GM21360 (cell line): ENCODE measurements at regions not wholly inside any gene's neighbourhood (a gene's known extent, or its start where the extent isn't known, plus 50 kb on each side); places are given as distances from the start of the nearest gene placed in this dataset.

Experiments used
- ATAC-seq: cut with Tn5 transposase; IDR thresholded peaks from one replicate; pipeline ENCODE4 v1.9.1; 2021; ENCODE audit warnings: mild to moderate bottlenecking, moderate library complexity; ENCODE audit not compliant: unreplicated experiment

- no peak for ATAC-seq
These were observed 348.5 kb upstream of the PROK2 start for GRCh38 chr3:72133329-72134011.

GRCh38 chr3:72131899-72132298 is 347.0 kb upstream of the PROK2 start:
- no peak for ATAC-seq

- no peak for ATAC-seq
These were observed 345.6 kb upstream of the PROK2 start for GRCh38 chr3:72130565-72130964.

- ATAC-seq: no peak
These were observed 344.6 kb upstream of the PROK2 start for GRCh38 chr3:72129501-72130094.

GRCh38 chr3:72128921-72129320 is 344.0 kb upstream of the PROK2 start:
- no peak for ATAC-seq

- ATAC-seq: no peak
These were observed 342.9 kb upstream of the PROK2 start for GRCh38 chr3:72127844-72128243.

- no peak for ATAC-seq
These were observed 342.3 kb upstream of the PROK2 start for GRCh38 chr3:72127224-72127612.

- no peak for ATAC-seq
These were observed 341.7 kb upstream of the PROK2 start for GRCh38 chr3:72126441-72127223.

GRCh38 chr3:72123908-72124441 is 339.0 kb upstream of the PROK2 start:
- ATAC-seq: no peak

GRCh38 chr3:72120806-72121778 is 336.1 kb upstream of the PROK2 start:
- peak; percentile 58 for ATAC-seq

- ATAC-seq: no peak
These were observed 335.1 kb upstream of the PROK2 start for GRCh38 chr3:72120039-72120438.

GRCh38 chr3:72118628-72119027 is 333.7 kb upstream of the PROK2 start:
- ATAC-seq: no peak

GRCh38 chr3:72116226-72116625 is 331.3 kb upstream of the PROK2 start:
- no peak for ATAC-seq

GRCh38 chr3:72115307-72115706 is 330.4 kb upstream of the PROK2 start:
- ATAC-seq: no peak

GRCh38 chr3:72114773-72115172 is 329.8 kb upstream of the PROK2 start:
- no peak for ATAC-seq

GRCh38 chr3:72113964-72114363 is 329.0 kb upstream of the PROK2 start:
- ATAC-seq: no peak

GRCh38 chr3:72113564-72113963 is 328.6 kb upstream of the PROK2 start:
- ATAC-seq: no peak

- ATAC-seq: no peak
These were observed 327.5 kb upstream of the PROK2 start for GRCh38 chr3:72112435-72112834.

GRCh38 chr3:72111265-72112205 is 326.6 kb upstream of the PROK2 start:
- ATAC-seq: no peak
